ENCODE measurements at regions not wholly inside any gene's neighbourhood (a gene's known extent, or its start where the extent isn't known, plus 50 kb on each side); places are given as distances from the start of the nearest gene placed in this dataset.

DNA sequence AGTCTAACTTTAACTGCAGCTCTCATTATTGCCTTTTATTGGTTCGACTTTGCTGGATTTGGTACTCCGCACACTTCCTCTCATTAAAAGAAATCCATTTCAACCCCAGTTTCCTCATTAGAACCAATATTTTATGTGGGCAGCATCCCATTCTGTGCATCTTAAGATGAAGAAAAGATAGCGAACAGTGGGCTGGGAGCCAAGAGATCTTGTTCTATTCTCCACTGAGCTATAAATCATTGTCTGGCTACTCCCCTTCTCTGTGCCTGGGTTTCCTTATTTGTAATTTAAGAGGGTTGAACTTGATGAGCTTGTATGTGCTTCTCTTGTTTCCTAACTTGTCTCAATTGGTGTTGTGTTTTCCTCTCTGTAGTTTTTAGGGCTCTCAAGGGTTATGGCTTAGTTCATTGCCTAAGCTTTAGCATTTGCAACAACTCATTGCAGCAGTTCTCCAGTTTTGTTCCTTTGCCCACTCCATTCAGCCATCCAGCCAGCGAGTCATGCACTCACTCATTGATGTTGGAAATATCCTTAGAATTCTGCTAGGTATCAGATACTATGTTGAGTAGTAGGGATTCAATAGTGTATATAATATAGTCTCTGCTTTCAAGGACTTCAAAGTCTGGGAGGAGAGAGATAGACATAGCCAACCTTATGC lies 273.3 kb upstream of the TNC start:
- Histone ChIP-seq H2AFZ (ENCODE audit: low read depth) (no peak overlapping the region), H3K9me3 (no peaks in the 10 kb centered on the region), H3K9me2 (no peaks in the 10 kb centered on the region), H3K4me2 (no peak overlapping the region), H3K36me3 (replicated peaks in 1 of 2; ENCODE audit: control insufficient read depth in 1 of 2, insufficient read depth in 2 of 2, low read length in 1 of 2) (no peaks in the 10 kb centered on the region), H3K4me3 (ENCODE audit: low read depth in 2 of 2, low read length in 1 of 2) (no peak overlapping the region), H3K79me2 (ENCODE audit: insufficient read depth) (no peaks in the 10 kb centered on the region), H3K9ac (no peak overlapping the region), H3K27ac (ENCODE audit: low read depth in 2 of 2, low read length in 1 of 2) (no peak overlapping the region; a peak in 2 of 4 replicates), H3K27me3 (ENCODE audit: insufficient read depth) (no peaks in the 10 kb centered on the region), H3F3A (replicated peaks; ENCODE audit: insufficient read depth) (peaks cover 2% of the 10 kb centered on the region), H3K4me1 (ENCODE audit: control insufficient read depth in 1 of 2, insufficient read depth in 2 of 2, low read depth in 1 of 2, low read length in 1 of 2) (peaks cover 8 to 28% of the 10 kb centered on the region in 2 experiments; a peak in 2 of 4 replicates), H4K20me1 (ENCODE audit: insufficient read depth) (no peaks in the 10 kb centered on the region)
- no peak for DNase-seq
- WGBS (ENCODE audit: low lambda C conversion rate) = 66% methylated on average over 4 of the region's 4 CpGs
- CTCF ChIA-PET = no interaction called here
- POLR2A ChIA-PET = no interaction called here
- no peak for TF ChIP-seq SMC3 (IDR thresholded peaks at IDR 0.05; ENCODE audit: low read depth, low read length)
- TF ChIP-seq YY1 (IDR thresholded peaks at IDR 0.05; ENCODE audit: low read depth) = no peak
- TF ChIP-seq, protein P1, sequence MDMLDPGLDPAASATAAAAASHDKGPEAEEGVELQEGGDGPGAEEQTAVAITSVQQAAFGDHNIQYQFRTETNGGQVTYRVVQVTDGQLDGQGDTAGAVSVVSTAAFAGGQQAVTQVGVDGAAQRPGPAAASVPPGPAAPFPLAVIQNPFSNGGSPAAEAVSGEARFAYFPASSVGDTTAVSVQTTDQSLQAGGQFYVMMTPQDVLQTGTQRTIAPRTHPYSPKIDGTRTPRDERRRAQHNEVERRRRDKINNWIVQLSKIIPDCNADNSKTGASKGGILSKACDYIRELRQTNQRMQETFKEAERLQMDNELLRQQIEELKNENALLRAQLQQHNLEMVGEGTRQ (IDR thresholded peaks at IDR 0.05; ENCODE audit: borderline replicate concordance, low read depth, low read length) = no peak
- TF ChIP-seq, protein P2, sequence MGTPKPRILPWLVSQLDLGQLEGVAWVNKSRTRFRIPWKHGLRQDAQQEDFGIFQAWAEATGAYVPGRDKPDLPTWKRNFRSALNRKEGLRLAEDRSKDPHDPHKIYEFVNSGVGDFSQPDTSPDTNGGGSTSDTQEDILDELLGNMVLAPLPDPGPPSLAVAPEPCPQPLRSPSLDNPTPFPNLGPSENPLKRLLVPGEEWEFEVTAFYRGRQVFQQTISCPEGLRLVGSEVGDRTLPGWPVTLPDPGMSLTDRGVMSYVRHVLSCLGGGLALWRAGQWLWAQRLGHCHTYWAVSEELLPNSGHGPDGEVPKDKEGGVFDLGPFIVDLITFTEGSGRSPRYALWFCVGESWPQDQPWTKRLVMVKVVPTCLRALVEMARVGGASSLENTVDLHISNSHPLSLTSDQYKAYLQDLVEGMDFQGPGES (IDR thresholded peaks at IDR 0.05; ENCODE audit: low read depth, low read length) = no peak
- no peak for TF ChIP-seq POLR2AphosphoS5 (IDR thresholded peaks at IDR 0.05; ENCODE audit: low read depth, low read length)
- no peak for TF ChIP-seq RCOR1 (IDR thresholded peaks at IDR 0.05; ENCODE audit: low read length)
- peak; percentile 32; the same call in 1 of the 2 replicates for TF ChIP-seq TCF12 (IDR thresholded peaks at IDR 0.05)
- TF ChIP-seq JUND (IDR thresholded peaks at IDR 0.05) = 0 out of 2 replicates have a peak, but pooled peaks have one; percentile 34
- TF ChIP-seq, protein P3, sequence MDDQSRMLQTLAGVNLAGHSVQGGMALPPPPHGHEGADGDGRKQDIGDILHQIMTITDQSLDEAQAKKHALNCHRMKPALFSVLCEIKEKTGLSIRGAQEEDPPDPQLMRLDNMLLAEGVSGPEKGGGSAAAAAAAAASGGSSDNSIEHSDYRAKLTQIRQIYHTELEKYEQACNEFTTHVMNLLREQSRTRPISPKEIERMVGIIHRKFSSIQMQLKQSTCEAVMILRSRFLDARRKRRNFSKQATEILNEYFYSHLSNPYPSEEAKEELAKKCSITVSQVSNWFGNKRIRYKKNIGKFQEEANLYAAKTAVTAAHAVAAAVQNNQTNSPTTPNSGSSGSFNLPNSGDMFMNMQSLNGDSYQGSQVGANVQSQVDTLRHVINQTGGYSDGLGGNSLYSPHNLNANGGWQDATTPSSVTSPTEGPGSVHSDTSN (IDR thresholded peaks at IDR 0.05) = peak; percentile 88
- TF ChIP-seq EP300 (IDR thresholded peaks at IDR 0.05; ENCODE audit: borderline replicate concordance in 1 of 2, low read depth in 1 of 2, low read length in 1 of 2) = peak in 1 of 2 experiments; percentile 37; a peak in 1 of 4 replicates
- no peak for TF ChIP-seq RAD21 (IDR thresholded peaks at IDR 0.05; ENCODE audit: low read length)
- TF ChIP-seq NFIC (IDR thresholded peaks at IDR 0.05; ENCODE audit: borderline replicate concordance) = peak; percentile 78

DNA sequence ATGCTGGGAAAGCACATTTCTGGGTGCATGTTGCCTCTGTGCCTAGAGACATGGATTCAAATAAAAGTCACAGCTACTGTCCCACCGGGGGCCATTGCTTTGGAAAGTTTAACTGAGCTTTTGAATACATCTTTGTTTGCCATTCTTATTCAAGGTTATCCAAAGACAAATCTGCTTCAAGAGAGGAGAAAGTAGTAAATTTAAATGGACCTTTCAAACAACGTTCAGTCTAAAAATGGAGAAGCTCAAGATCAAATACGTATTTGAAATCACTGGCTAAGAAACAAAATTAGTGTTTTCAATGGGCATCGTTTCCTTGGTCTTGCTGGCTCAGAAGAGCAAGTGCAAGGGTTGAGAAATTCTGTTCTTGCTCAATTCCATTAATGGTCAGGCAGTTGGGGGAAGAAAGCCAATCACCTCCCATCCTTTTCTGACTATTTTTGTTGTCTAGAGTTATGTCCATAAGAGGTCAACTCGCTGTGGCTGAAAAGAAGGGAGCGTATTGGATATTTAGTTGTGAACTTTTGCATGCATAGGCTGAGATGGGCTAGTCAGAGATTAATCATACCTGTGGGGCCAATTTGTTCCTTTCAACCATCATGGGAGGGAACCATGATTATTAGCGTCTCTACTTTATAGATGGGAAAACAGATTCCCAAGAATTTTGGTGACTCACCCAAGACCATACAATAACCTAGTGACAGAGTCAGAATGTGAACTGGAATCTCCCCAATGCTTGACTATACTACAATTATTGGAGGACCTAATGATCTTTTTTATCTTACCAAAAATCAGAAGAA lies 276.2 kb upstream of the TNC start:
- Histone ChIP-seq H3K4me1 (ENCODE audit: control insufficient read depth in 1 of 2, insufficient read depth in 2 of 2, low read depth in 1 of 2, low read length in 1 of 2) (peaks cover 14 to 28% of the 10 kb centered on the region in 2 experiments; a peak in 3 of 4 replicates), H3K4me3 (ENCODE audit: low read depth in 2 of 2, low read length in 1 of 2) (no peak overlapping the region), H3K79me2 (ENCODE audit: insufficient read depth) (no peaks in the 10 kb centered on the region), H3K9ac (no peak overlapping the region), H3K27ac (ENCODE audit: low read depth in 2 of 2, low read length in 1 of 2) (no peak overlapping the region), H3K9me2 (no peaks in the 10 kb centered on the region), H4K20me1 (ENCODE audit: insufficient read depth) (no peaks in the 10 kb centered on the region), H3K9me3 (no peaks in the 10 kb centered on the region), H3K4me2 (no peak overlapping the region), H3K36me3 (replicated peaks in 1 of 2; ENCODE audit: control insufficient read depth in 1 of 2, insufficient read depth in 2 of 2, low read length in 1 of 2) (no peaks in the 10 kb centered on the region), H3K27me3 (ENCODE audit: insufficient read depth) (no peaks in the 10 kb centered on the region), H3F3A (replicated peaks; ENCODE audit: insufficient read depth) (no peaks in the 10 kb centered on the region), H2AFZ (ENCODE audit: low read depth) (no peak overlapping the region)
- TF ChIP-seq FOSL2 (IDR thresholded peaks at IDR 0.05; ENCODE audit: borderline replicate concordance, low read depth) = 0 out of 2 replicates have a peak, but pooled peaks have one; percentile 19
- TF ChIP-seq YY1 (IDR thresholded peaks at IDR 0.05; ENCODE audit: low read depth) = no peak
- TF ChIP-seq RXRA (IDR thresholded peaks at IDR 0.05; ENCODE audit: borderline replicate concordance, low read depth) = no peak
- DNase-seq = no peak
- POLR2A ChIA-PET = no interaction called here
- CTCF ChIA-PET = no interaction called here
- 81% methylated on average over 7 of the region's 7 CpGs for WGBS (ENCODE audit: low lambda C conversion rate)

All from SK-N-SH (cell line).